SK-N-MC (cell line): ENCODE measurements at regions not wholly inside any gene's neighbourhood (a gene's known extent, or its start where the extent isn't known, plus 50 kb on each side); places are given as distances from the start of the nearest gene placed in this dataset.

Experiments used
- EZH2 ChIP-seq: fragments of 200-600 bp; sonication (generic); IDR thresholded peaks from one replicate; pipeline ENCODE4 v1.6.1; 2017; ENCODE audit warnings: antibody characterized with exemption
- FOXP2 ChIP-seq: optimal IDR thresholded peaks from 2 replicates; pipeline ENCODE3; 2011; ENCODE audit warnings: mild to moderate bottlenecking, moderate library complexity; ENCODE audit not compliant: insufficient read depth; ENCODE audit errors: extremely low read length, control extremely low read depth
- POLR2AphosphoS5 ChIP-seq: IDR thresholded peaks from 2 replicates; pipeline ENCODE4 v1.6.1; 2012; ENCODE audit warnings: mild to moderate bottlenecking, low read depth, low read length, borderline replicate concordance

DNA sequence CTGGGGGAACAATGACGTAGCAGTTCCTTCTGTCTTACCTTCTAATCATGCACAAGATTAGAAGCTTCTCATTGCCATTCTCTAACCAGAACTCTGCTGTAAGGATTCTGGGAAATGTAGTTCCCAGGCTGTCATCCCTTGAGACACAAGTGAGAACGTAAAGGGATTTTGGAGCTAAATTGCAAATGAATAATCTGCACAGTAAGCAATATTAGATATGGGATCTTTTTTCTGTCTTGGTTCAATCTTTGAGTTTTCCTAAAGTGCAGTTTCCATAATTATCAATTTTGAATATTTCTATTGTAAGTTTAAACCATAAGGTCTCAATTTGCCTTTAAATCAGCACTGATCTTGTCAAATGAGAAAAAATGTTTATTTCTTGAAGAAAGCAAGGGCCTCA, 189.7 kb upstream of the PLPPR1 start:
- TF ChIP-seq POLR2AphosphoS5 (no peak), EZH2 (no peak), FOXP2 (no peak)
